Nephron (organoid): ENCODE measurements at regions not wholly inside any gene's neighbourhood (a gene's known extent, or its start where the extent isn't known, plus 50 kb on each side); places are given as distances from the start of the nearest gene placed in this dataset.
A peak's percentile ranks its signal among the peaks of the same experiment; 100 is the strongest.
"Not testable (repeated sequence)": the region's sequence is repeated elsewhere in the genome, so short reads cannot be mapped to it uniquely, and the experiment has no call there.

ENCODE experiments used
- H3K27ac Mint-ChIP-seq, 3 experiments: 2 replicates each; pipeline ENCODE4 v1.8.0; 2020; ENCODE audit warnings: mixed read lengths in 3 of 3, mild to moderate bottlenecking in 2 of 3, moderate library complexity in 1 of 3
- H3K27me3 Mint-ChIP-seq: 2 replicates; pipeline ENCODE4 v1.8.0; 2021; ENCODE audit warnings: low read depth, mild to moderate bottlenecking, moderate library complexity, mixed read lengths
- H3K36me3 Mint-ChIP-seq: 2 replicates; pipeline ENCODE4 v1.8.0; 2020; ENCODE audit warnings: low read depth, mixed read lengths
- H3K4me1 Mint-ChIP-seq: 2 replicates; pipeline ENCODE4 v1.8.0; 2020; ENCODE audit warnings: mixed read lengths
- H3K4me3 Mint-ChIP-seq, 3 experiments: 2 replicates each; pipeline ENCODE4 v1.8.0; 2020; ENCODE audit warnings: mild to moderate bottlenecking in 3 of 3, mixed read lengths in 3 of 3, moderate library complexity in 2 of 3
- H3K9me3 Mint-ChIP-seq: 2 replicates; pipeline ENCODE4 v1.8.0; 2020; ENCODE audit warnings: mixed read lengths
- CTCF ChIP-seq, 3 experiments: fragments of 200-600 bp; sonication (generic); IDR thresholded peaks; one replicate each; pipeline ENCODE4 v1.5.0; 2021; ENCODE audit warnings: antibody characterized with exemption in 3 of 3; ENCODE audit not compliant: unreplicated experiment in 3 of 3

- Mint-ChIP-seq H3K4me1 (no peaks in the 10 kb centered on the region), H3K27ac (no peak overlapping the region), H3K9me3 (peaks cover 3% of the 10 kb centered on the region), H3K36me3 (no peaks in the 10 kb centered on the region), H3K4me3 (no peak overlapping the region), H3K27me3 (peaks cover 4% of the 10 kb centered on the region)
- TF ChIP-seq CTCF (IDR thresholded peaks at IDR 0.05; ENCODE audit: unreplicated experiment in 3 of 3) = no peak
Observed at GRCh38 chrX:47302396-47302795, 68.0 kb upstream of the ZNF157 start.

GRCh38 chrX:47306471-47307023 lies 63.8 kb upstream of the ZNF157 start:
- not testable (repeated sequence) for H3K4me1 Mint-ChIP-seq, H3K4me3 Mint-ChIP-seq, H3K27ac Mint-ChIP-seq, H3K36me3 Mint-ChIP-seq, H3K27me3 Mint-ChIP-seq, H3K9me3 Mint-ChIP-seq

- Mint-ChIP-seq H3K27ac (peak overlapping the region; percentile 69 to 94 (median 74)), H3K4me3 (no peak overlapping the region), H3K27me3 (no peaks in the 10 kb centered on the region), H3K4me1 (peaks cover 8% of the 10 kb centered on the region), H3K9me3 (peaks cover 3% of the 10 kb centered on the region), H3K36me3 (no peaks in the 10 kb centered on the region)
- TF ChIP-seq CTCF (IDR thresholded peaks at IDR 0.05; ENCODE audit: unreplicated experiment in 3 of 3) = peak; percentile 33 to 40 (median 35)
Observed at GRCh38 chrX:47311932-47312774, 58.2 kb upstream of the ZNF157 start.

GRCh38 chrX:47313056-47313455 lies 57.3 kb upstream of the ZNF157 start:
- Mint-ChIP-seq H3K9me3 (peaks cover 3% of the 10 kb centered on the region), H3K36me3 (no peaks in the 10 kb centered on the region), H3K4me3 (no peak overlapping the region), H3K27me3 (no peaks in the 10 kb centered on the region), H3K27ac (no peak overlapping the region), H3K4me1 (peaks cover 8% of the 10 kb centered on the region)
- no peak for TF ChIP-seq CTCF (IDR thresholded peaks at IDR 0.05; ENCODE audit: unreplicated experiment in 3 of 3)

GRCh38 chrX:47316276-47317025 lies 53.9 kb upstream of the ZNF157 start:
- H3K4me1 Mint-ChIP-seq = peaks cover 11% of the 10 kb centered on the region
- peak overlapping the region; percentile 30 to 53 (median 38) for H3K4me3 Mint-ChIP-seq
- no peak for TF ChIP-seq CTCF (IDR thresholded peaks at IDR 0.05; ENCODE audit: unreplicated experiment in 3 of 3)
- peak overlapping the region; percentile 58 to 86 (median 77) for H3K27ac Mint-ChIP-seq
- no peaks in the 10 kb centered on the region for H3K36me3 Mint-ChIP-seq
- peaks cover 12% of the 10 kb centered on the region for H3K9me3 Mint-ChIP-seq
- no peaks in the 10 kb centered on the region for H3K27me3 Mint-ChIP-seq
